GM12872 (cell line): ENCODE measurements at regions not wholly inside any gene's neighbourhood (a gene's known extent, or its start where the extent isn't known, plus 50 kb on each side); places are given as distances from the start of the nearest gene placed in this dataset.

ENCODE experiments used
- CTCF ChIP-seq: IDR thresholded peaks from 3 replicates; pipeline ENCODE4 v1.5.1; 2011; ENCODE audit warnings: low read depth, mild to moderate bottlenecking, low read length, moderate library complexity; ENCODE audit not compliant: insufficient read depth

- TF ChIP-seq CTCF: no peak
These were observed 57.4 kb downstream of the IGLL1 start for GRCh38 chr22:23522623-23523251.

GRCh38 chr22:23521441-23522113, 58.5 kb downstream of the IGLL1 start:
- peak; percentile 27; the same call in 1 of the 3 replicates for TF ChIP-seq CTCF

GRCh38 chr22:23520863-23521440, 59.1 kb downstream of the IGLL1 start:
- no peak for TF ChIP-seq CTCF

- no peak for TF ChIP-seq CTCF
These were observed 60.5 kb downstream of the IGLL1 start for GRCh38 chr22:23519442-23520157.

GRCh38 chr22:23518376-23519187, 61.5 kb downstream of the IGLL1 start:
- no peak for TF ChIP-seq CTCF

- TF ChIP-seq CTCF: no peak
These were observed 62.2 kb downstream of the IGLL1 start for GRCh38 chr22:23517804-23518375.
